Endothelial cell (in vitro differentiated cells): ENCODE measurements at regions not wholly inside any gene's neighbourhood (a gene's known extent, or its start where the extent isn't known, plus 50 kb on each side); places are given as distances from the start of the nearest gene placed in this dataset.

ENCODE experiments used
- DNase-seq: peaks from one replicate; pipeline ENCODE4 v3.0.0; 2021; ENCODE audit warnings: low spot score
- H3K27ac Mint-ChIP-seq: one replicate; pipeline ENCODE4 v1.8.0; 2021; ENCODE audit warnings: mixed read lengths, inconsistent platforms; ENCODE audit not compliant: unreplicated experiment
- H3K27me3 Mint-ChIP-seq: one replicate; pipeline ENCODE4 v1.8.0; 2021; ENCODE audit warnings: mild to moderate bottlenecking, moderate library complexity, mixed read lengths, inconsistent platforms; ENCODE audit not compliant: unreplicated experiment
- H3K36me3 Mint-ChIP-seq: one replicate; pipeline ENCODE4 v1.8.0; 2021; ENCODE audit warnings: mild to moderate bottlenecking, low read depth, mixed read lengths, inconsistent platforms; ENCODE audit not compliant: unreplicated experiment
- H3K4me1 Mint-ChIP-seq: one replicate; pipeline ENCODE4 v1.8.0; 2021; ENCODE audit warnings: mild to moderate bottlenecking, mixed read lengths, inconsistent platforms; ENCODE audit not compliant: unreplicated experiment
- H3K4me3 Mint-ChIP-seq: one replicate; pipeline ENCODE4 v1.8.0; 2021; ENCODE audit warnings: mild to moderate bottlenecking, mixed read lengths, inconsistent platforms; ENCODE audit not compliant: unreplicated experiment
- H3K9me3 Mint-ChIP-seq: one replicate; pipeline ENCODE4 v1.8.0; 2021; ENCODE audit warnings: mixed read lengths, inconsistent platforms; ENCODE audit not compliant: unreplicated experiment
- TF ChIP-seq, protein P1 (sequence below): fragments of 200-600 bp; sonication (generic); IDR thresholded peaks from one replicate; pipeline ENCODE4 v1.5.0; 2021; ENCODE audit warnings: antibody characterized with exemption; ENCODE audit not compliant: unreplicated experiment

DNA sequence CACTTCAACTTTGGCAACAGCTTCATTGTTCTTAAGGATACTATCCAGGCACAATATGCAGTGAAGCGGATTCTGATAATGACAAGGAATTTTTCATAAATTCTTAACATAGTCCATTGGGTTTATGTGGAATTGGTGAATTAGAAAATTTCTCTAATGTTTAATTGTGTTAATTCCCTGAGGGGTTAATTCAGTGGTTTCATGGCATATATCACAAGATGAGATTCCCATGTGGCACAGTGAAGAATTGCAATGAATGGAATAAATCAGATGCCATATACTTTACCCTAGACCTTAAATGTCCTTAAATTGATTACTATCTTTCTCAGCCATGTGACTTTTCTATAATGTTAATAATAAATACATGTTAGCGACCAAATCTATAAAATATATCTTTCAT, 1244.1 kb downstream of the ROBO2 start:
- Mint-ChIP-seq H3K4me3 (no peak overlapping the region), H3K36me3 (no peaks in the 10 kb centered on the region)
- TF ChIP-seq, protein P1, sequence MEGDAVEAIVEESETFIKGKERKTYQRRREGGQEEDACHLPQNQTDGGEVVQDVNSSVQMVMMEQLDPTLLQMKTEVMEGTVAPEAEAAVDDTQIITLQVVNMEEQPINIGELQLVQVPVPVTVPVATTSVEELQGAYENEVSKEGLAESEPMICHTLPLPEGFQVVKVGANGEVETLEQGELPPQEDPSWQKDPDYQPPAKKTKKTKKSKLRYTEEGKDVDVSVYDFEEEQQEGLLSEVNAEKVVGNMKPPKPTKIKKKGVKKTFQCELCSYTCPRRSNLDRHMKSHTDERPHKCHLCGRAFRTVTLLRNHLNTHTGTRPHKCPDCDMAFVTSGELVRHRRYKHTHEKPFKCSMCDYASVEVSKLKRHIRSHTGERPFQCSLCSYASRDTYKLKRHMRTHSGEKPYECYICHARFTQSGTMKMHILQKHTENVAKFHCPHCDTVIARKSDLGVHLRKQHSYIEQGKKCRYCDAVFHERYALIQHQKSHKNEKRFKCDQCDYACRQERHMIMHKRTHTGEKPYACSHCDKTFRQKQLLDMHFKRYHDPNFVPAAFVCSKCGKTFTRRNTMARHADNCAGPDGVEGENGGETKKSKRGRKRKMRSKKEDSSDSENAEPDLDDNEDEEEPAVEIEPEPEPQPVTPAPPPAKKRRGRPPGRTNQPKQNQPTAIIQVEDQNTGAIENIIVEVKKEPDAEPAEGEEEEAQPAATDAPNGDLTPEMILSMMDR = peak; percentile 40

DNA sequence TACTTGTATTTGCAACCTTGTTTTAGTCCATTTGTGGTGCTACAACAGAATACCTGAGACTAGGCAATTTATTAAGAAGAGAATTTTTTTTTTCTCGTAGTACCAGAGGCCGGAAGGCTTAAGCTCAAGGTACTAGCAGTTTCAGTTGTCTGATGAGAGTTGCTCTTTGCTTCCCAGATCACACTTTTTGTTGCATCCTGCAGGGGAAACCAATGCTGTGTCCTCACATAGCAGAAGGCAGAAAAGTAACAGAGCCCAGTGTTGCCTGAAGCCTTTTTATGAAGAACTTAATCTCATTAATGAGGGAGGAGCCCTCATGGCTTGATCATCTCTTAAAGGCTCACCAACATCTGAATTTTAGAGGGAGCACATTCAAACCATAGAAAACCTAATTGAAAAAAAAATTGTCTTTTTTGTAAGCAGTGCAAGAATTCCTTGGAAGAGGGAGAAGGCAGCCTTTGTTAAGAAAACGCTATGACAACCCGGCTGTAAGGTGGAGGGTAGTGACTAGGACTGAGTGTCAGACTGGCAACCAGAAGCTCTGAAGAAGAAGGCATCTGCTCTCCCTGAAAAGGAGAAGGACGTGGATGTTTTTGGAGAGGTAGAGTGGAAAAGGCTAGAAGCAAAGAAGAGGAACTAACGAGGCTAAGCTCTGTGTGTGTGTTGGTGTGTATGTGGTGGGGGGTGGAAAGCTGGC, 1245.3 kb downstream of the ROBO2 start:
- H3K27ac Mint-ChIP-seq = no peak overlapping the region
- H3K36me3 Mint-ChIP-seq = no peaks in the 10 kb centered on the region
- no peaks in the 10 kb centered on the region for H3K27me3 Mint-ChIP-seq
- no peak overlapping the region for H3K4me3 Mint-ChIP-seq
- no peaks in the 10 kb centered on the region for H3K9me3 Mint-ChIP-seq
- DNase-seq = no peak
- no peaks in the 10 kb centered on the region for H3K4me1 Mint-ChIP-seq
- TF ChIP-seq, protein P1 = no peak

More for the DNA sequence above, 1244.1 kb downstream of the ROBO2 start:
- H3K9me3 Mint-ChIP-seq = no peaks in the 10 kb centered on the region
- no peaks in the 10 kb centered on the region for H3K27me3 Mint-ChIP-seq
- no peaks in the 10 kb centered on the region for H3K4me1 Mint-ChIP-seq
- DNase-seq = no peak
- H3K27ac Mint-ChIP-seq = no peak overlapping the region

DNA sequence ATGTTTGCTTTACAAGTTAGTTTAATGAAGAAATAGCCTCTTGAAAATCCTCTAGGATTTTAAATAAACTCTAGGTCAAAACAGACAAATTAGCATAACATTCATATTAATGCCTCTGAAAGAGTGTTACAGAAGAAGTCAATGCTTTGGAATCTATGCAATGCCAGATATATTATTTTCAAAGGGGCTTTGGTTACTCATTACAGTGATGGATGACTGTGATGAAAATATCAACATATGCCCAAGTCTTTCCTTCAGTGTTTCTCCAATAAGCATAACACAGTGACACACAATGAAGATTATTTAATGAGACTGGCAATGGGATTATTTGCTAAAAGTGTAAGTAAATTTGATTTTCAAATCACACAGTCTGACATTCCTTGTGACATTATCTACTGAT, 1247.2 kb downstream of the ROBO2 start:
- H3K27me3 Mint-ChIP-seq = no peaks in the 10 kb centered on the region
- no peak for DNase-seq
- H3K4me3 Mint-ChIP-seq = no peak overlapping the region
- no peak overlapping the region for H3K27ac Mint-ChIP-seq
- no peaks in the 10 kb centered on the region for H3K4me1 Mint-ChIP-seq
- no peaks in the 10 kb centered on the region for H3K9me3 Mint-ChIP-seq
- TF ChIP-seq, protein P1 = no peak
- H3K36me3 Mint-ChIP-seq = no peaks in the 10 kb centered on the region

DNA sequence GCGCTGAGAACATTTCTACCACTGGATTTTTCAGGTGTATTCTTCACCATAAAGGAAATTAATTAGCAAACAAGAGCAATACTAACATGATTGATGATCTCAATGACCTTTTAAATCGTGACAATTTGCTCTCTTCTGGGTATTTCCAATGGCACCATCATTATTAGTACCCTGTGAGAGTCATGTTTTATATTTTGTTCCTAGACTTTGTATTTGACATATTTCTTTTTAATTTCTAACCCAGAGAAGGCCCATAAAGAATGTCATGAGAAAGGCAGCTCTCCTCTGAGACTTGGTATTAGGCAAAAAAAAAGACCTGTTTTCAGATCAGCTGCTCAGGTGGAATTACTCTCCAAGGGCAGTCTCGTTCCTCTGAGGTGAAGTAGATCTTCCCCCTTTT, 1253.4 kb downstream of the ROBO2 start:
- no peak for DNase-seq
- Mint-ChIP-seq H3K9me3 (no peaks in the 10 kb centered on the region), H3K27me3 (peaks cover 4% of the 10 kb centered on the region), H3K36me3 (no peaks in the 10 kb centered on the region), H3K4me1 (no peaks in the 10 kb centered on the region), H3K4me3 (no peak overlapping the region), H3K27ac (no peak overlapping the region)
- TF ChIP-seq, protein P1 = no peak

DNA sequence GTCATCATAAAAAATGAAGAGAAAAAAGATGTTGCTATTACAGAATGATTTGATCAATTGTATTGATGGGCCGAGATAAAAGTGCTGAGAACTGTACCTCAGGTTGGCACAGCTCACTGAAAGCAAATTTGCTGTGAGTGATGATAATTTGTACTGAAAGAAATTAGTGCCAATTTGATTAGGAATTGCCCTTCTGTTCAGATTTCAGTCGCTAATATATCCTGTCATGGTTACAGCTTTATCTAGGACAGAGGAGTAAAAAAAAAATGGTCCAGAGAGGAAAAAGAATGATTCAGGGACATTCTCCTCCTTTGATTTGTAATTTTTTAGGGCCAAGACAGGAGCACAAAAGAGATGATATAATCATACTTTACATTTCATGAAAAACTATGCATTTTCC, 1264.2 kb downstream of the ROBO2 start:
- no peak for DNase-seq
- H3K9me3 Mint-ChIP-seq = peaks cover 3% of the 10 kb centered on the region
- no peaks in the 10 kb centered on the region for H3K27me3 Mint-ChIP-seq
- TF ChIP-seq, protein P1 = no peak
- peaks cover 5% of the 10 kb centered on the region for H3K36me3 Mint-ChIP-seq
- H3K27ac Mint-ChIP-seq = no peak overlapping the region
- H3K4me3 Mint-ChIP-seq = no peak overlapping the region
- H3K4me1 Mint-ChIP-seq = peaks cover 4% of the 10 kb centered on the region
